ENCODE measurements at regions not wholly inside any gene's neighbourhood (a gene's known extent, or its start where the extent isn't known, plus 50 kb on each side); places are given as distances from the start of the nearest gene placed in this dataset.
A peak's percentile ranks its signal among the peaks of the same experiment; 100 is the strongest.

DNA sequence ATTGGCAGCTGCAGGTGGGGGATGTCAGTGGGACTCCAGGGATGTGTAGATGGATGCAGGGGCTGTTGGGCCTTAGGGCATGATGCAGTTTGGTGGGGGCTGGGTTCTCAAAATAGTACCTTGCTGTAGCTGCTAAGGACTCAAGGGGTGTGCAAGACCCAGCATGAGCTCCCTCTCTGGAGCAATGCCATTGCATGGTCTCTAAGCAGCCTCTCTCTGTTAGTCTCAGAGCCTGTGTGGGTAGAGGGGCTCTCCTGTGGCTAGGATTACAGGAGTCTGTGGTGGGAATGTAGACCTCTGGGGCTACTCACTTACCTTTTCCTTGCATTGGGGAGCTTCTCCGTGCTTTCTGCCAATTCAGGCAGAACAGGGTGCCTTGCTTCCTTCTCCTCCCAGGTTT is 228.9 kb downstream of the LPIN1 start:
- Histone ChIP-seq H3K36me3 (ENCODE audit: insufficient read depth, low read length) (peaks cover 3% of the 10 kb centered on the region; the same call in 1 of the 2 replicates), H3K4me1 (ENCODE audit: insufficient read depth, low read length, poor library complexity, severe bottlenecking) (peaks cover 13% of the 10 kb centered on the region), H3K27ac (ENCODE audit: low read depth, low read length, poor library complexity, severe bottlenecking) (no peak overlapping the region), H2AFZ (ENCODE audit: low read length) (no peak overlapping the region), H3K9me3 (ENCODE audit: low read length) (peaks cover 35% of the 10 kb centered on the region; the same call in 1 of the 2 replicates), H3K9me2 (ENCODE audit: insufficient read depth, low read length) (no peaks in the 10 kb centered on the region), H4K20me1 (ENCODE audit: insufficient read depth, low read length) (no peaks in the 10 kb centered on the region), H3K4me2 (ENCODE audit: low read length) (no peak overlapping the region), H3K79me2 (ENCODE audit: insufficient read depth, low read depth, low read length) (no peaks in the 10 kb centered on the region), H3K4me3 (ENCODE audit: low read depth, low read length, poor library complexity, severe bottlenecking) (no peak overlapping the region)
- no peak for TF ChIP-seq EZH2phosphoT487 (IDR thresholded peaks at IDR 0.05; ENCODE audit: borderline replicate concordance, low read depth, low read length)
- TF ChIP-seq, protein P1, sequence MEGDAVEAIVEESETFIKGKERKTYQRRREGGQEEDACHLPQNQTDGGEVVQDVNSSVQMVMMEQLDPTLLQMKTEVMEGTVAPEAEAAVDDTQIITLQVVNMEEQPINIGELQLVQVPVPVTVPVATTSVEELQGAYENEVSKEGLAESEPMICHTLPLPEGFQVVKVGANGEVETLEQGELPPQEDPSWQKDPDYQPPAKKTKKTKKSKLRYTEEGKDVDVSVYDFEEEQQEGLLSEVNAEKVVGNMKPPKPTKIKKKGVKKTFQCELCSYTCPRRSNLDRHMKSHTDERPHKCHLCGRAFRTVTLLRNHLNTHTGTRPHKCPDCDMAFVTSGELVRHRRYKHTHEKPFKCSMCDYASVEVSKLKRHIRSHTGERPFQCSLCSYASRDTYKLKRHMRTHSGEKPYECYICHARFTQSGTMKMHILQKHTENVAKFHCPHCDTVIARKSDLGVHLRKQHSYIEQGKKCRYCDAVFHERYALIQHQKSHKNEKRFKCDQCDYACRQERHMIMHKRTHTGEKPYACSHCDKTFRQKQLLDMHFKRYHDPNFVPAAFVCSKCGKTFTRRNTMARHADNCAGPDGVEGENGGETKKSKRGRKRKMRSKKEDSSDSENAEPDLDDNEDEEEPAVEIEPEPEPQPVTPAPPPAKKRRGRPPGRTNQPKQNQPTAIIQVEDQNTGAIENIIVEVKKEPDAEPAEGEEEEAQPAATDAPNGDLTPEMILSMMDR (conservative IDR thresholded peaks at IDR 0.05; ENCODE audit: low read length): no peak
- BruUV-seq (replicated peaks): no TSS peak
- ChIA-PET CTCF (ENCODE audit: unreplicated experiment) (no interaction called here), POLR2A (interaction anchor here (0.5 to 1.0 kb wide), 2 partner anchors 56 to 75 kb away, joined by 3 to 7 read pairs; no protein-coding TSS in a partner anchor)
- intact Hi-C loops (cut with micrococcal nuclease; ENCODE audit: unreplicated experiment): no loop called here
- DNase-seq (ENCODE audit: low spot score): no peak

DNA sequence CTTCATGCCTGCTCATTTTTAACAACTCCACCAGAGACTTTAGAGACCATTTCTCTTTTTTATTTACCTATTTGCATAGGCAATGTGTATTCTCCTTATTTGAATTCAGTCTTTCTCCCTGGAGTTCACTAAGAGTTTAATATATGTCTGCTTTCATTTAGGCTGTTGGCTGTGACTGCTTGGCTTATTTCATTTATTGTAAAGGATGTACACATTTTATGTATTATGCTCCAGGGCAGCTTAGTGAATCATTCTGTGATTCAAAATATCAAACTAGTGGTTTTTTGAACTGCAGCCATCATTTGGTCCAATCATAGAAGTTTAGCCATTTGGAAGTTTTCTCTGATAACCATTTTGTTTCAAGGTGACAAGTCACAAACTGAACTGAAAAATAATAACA is 229.6 kb downstream of the LPIN1 start:
- Histone ChIP-seq H3K4me1 (ENCODE audit: insufficient read depth, low read length, poor library complexity, severe bottlenecking) (peaks cover 13% of the 10 kb centered on the region), H3K4me3 (ENCODE audit: low read depth, low read length, poor library complexity, severe bottlenecking) (no peak overlapping the region), H3K9me3 (ENCODE audit: low read length) (peaks cover 28% of the 10 kb centered on the region; the same call in 1 of the 2 replicates), H3K36me3 (ENCODE audit: insufficient read depth, low read length) (peaks cover 3% of the 10 kb centered on the region; the same call in 1 of the 2 replicates), H3K4me2 (ENCODE audit: low read length) (no peak overlapping the region), H4K20me1 (ENCODE audit: insufficient read depth, low read length) (no peaks in the 10 kb centered on the region), H2AFZ (ENCODE audit: low read length) (no peak overlapping the region), H3K27ac (ENCODE audit: low read depth, low read length, poor library complexity, severe bottlenecking) (no peak overlapping the region), H3K9me2 (ENCODE audit: insufficient read depth, low read length) (no peaks in the 10 kb centered on the region), H3K79me2 (ENCODE audit: insufficient read depth, low read depth, low read length) (no peaks in the 10 kb centered on the region)
- ChIA-PET POLR2A (interaction anchor here (1.0 to 1.1 kb wide), 2 partner anchors 9 to 51 kb away, joined by 3 to 4 read pairs; no protein-coding TSS in a partner anchor), CTCF (ENCODE audit: unreplicated experiment) (no interaction called here)
- BruUV-seq (replicated peaks): no TSS peak
- no peak for DNase-seq (ENCODE audit: low spot score)
- intact Hi-C loops (cut with micrococcal nuclease; ENCODE audit: unreplicated experiment): no loop called here
- TF ChIP-seq, protein P1 (conservative IDR thresholded peaks at IDR 0.05; ENCODE audit: low read length): no peak
- no peak for TF ChIP-seq EZH2phosphoT487 (IDR thresholded peaks at IDR 0.05; ENCODE audit: borderline replicate concordance, low read depth, low read length)

DNA sequence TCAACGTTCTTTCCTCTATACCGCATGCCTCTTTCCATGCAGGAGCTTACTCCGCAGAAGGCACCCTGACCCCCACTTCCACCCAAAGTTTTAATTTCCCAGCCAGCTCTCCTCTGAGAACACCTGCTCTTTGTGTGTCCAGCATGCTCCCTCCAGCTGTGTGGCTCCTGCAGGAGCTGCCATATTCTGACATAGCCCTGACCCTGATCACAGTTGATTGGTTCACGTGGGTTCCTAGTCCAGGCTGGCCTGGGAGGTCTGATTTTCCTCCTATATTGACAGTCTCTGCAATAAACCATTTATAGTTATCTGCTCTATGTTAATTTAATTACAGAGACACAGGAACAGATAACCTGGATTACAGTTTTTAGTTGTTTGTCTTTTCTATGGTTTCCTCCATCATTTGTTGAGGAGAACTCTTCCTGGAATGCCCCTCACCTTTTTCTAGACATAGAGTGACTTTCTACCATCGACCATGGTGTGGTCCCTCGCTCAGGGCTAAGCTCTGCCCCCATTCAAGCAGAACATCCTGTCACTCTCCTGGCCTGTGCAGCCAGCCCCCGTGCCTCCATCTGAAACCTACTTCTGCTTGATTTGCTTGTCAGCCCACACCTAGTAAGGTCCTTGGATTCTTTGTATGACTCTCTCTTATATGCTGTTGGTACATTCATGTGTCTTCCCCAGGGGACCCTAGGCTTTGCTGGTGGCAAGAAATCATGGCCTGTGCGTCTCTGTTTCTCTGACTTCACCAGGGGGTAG is 231.5 kb downstream of the LPIN1 start:
- H3K27ac ChIP-seq (ENCODE audit: low read depth, low read length, poor library complexity, severe bottlenecking): no peak overlapping the region
- intact Hi-C loops (cut with micrococcal nuclease; ENCODE audit: unreplicated experiment): no loop called here
- BruUV-seq (replicated peaks): no TSS peak
- peak; percentile 29 for DNase-seq (ENCODE audit: low spot score)
- no peak overlapping the region for H3K4me2 ChIP-seq (ENCODE audit: low read length)
- peaks cover 3% of the 10 kb centered on the region; the same call in 1 of the 2 replicates for H3K36me3 ChIP-seq (ENCODE audit: insufficient read depth, low read length)
- H3K4me1 ChIP-seq (ENCODE audit: insufficient read depth, low read length, poor library complexity, severe bottlenecking): peaks cover 6% of the 10 kb centered on the region
- TF ChIP-seq, protein P1 (conservative IDR thresholded peaks at IDR 0.05; ENCODE audit: low read length): no peak
- TF ChIP-seq EZH2phosphoT487 (IDR thresholded peaks at IDR 0.05; ENCODE audit: borderline replicate concordance, low read depth, low read length): no peak
- ChIA-PET CTCF (ENCODE audit: unreplicated experiment) (no interaction called here), POLR2A (interaction anchor here (1.1 kb wide), 2 partner anchors 10 to 65 kb away, joined by 3 to 4 read pairs; no protein-coding TSS in a partner anchor)
- H2AFZ ChIP-seq (ENCODE audit: low read length): peak overlapping the region; percentile 23; the same call in 1 of the 2 replicates
- no peaks in the 10 kb centered on the region for H3K79me2 ChIP-seq (ENCODE audit: insufficient read depth, low read depth, low read length)
- no peaks in the 10 kb centered on the region for H4K20me1 ChIP-seq (ENCODE audit: insufficient read depth, low read length)
- H3K9me2 ChIP-seq (ENCODE audit: insufficient read depth, low read length): no peaks in the 10 kb centered on the region
- H3K4me3 ChIP-seq (ENCODE audit: low read depth, low read length, poor library complexity, severe bottlenecking): no peak overlapping the region
- peaks cover 27% of the 10 kb centered on the region; the same call in 1 of the 2 replicates for H3K9me3 ChIP-seq (ENCODE audit: low read length)
